SW 1271 (cell line): ENCODE measurements at regions not wholly inside any gene's neighbourhood (a gene's known extent, or its start where the extent isn't known, plus 50 kb on each side); places are given as distances from the start of the nearest gene placed in this dataset.
"Not testable (repeated sequence)": the region's sequence is repeated elsewhere in the genome, so short reads cannot be mapped to it uniquely, and the experiment has no call there.

ENCODE experiments used
- DNase-seq, 2 experiments: peaks; one replicate each; lab custom pipeline; 2025; lab: John Stamatoyannopoulos, UW

DNA sequence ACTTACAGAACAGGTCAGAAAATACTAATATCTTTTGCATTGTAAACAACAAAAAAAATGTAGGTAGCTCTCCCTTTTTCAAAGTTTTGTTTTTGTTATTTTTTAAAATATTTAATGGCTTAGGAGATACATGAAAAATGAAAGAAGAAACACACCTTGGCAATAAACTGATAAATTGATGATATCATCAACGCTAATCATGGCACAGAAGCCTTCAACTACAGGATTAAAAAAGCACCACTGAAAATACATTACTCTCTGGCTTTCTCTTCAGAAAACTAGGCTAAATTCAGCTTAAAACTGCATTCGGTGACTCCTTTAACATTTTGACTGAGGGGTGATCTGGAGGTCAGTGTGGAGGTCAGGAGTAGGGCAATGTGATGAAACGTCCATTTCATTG, 1018.8 kb upstream of the FANCL start:
- DNase-seq: no peak

- no peak for DNase-seq
Measured at GRCh38 chr2:59256290-59256689, 1015.2 kb upstream of the FANCL start.

- no peak for DNase-seq
Measured at GRCh38 chr2:59254279-59254678, 1013.2 kb upstream of the FANCL start.

DNA sequence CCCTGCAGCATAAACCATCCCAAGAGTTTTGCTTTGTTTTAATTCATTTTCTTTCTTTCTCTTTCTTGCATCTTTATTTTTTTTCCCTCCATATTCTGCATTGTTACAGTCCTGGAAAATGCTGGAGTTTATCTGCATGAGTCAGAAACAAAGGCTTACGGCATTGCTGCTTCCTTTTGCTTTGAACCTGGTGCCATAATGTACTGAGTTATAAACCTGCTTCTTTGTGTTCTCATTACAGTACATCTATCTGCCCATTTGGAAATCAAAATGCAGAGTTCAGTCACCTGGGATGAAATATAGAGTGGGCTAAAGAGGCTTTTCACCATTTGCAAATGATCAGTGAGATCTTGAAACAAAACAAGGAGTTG, 1009.2 kb upstream of the FANCL start:
- DNase-seq: no peak

DNA sequence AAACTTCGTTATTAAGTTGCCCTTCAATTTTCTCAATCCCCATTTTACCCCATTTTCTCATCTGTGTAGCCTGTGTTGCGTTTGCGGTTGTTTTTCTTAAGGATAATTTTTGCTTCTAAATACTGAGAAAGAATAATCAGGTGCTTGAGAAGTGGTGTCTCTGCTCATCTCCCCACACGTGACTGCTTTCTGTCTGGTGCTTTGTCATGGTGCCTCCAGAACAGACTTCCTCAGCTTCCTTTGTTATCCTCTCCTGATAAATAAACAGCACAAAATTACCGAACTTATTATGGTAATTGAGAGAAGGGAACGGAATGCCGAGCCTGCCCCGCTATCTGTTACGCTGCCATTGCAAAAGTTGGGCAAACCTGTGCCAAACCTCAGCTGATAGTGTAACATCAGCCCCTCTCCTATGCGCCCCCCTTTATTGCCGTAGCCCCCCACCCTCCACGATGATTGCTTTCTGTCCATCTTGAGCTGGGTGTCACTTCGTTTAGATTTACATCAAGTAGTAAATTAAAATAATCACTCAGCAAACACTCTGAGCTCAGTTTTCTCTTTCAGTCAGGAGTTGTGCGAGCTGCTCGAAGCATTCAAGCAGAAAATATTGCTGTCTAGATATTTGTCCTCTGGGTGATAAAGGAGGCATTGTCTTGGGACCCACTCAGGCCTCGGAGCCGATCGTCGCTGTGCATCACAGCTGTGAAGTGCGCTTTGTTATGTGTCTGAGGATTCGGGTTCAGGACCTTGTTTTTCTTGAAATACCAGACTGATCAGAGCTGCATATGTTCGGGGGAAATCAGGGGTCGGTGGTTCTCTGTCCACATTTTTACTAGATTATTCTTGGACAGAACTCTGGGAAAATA, 1008.5 kb upstream of the FANCL start:
- DNase-seq: no peak

GRCh38 chr2:59239146-59239545, 998.0 kb upstream of the FANCL start:
- DNase-seq: no peak

- DNase-seq: no peak
Measured at GRCh38 chr2:59237311-59237710, 996.2 kb upstream of the FANCL start.

DNA sequence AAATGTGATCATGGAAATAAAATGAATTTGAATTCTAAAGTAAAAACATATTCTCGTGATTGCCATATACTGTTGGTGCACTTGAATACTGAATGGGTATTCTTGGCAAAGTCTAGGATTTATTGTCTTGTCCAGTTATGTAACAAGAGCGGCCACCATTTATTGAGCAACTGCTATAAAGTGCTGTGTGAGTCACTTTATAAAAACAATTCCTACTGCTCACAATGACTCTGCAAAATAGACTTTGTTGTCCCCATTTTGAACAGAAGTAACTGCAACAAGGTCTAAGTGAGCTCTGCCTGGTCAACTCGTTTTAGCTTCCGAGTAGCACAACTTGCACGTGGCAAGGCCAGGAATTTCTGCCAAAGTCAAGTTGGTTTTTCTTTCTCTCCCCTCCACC, 995.6 kb upstream of the FANCL start:
- DNase-seq: no peak

- no peak for DNase-seq
Measured at GRCh38 chr2:59233920-59234319, 992.8 kb upstream of the FANCL start.

- DNase-seq: no peak
Measured at GRCh38 chr2:59233448-59233847, 992.3 kb upstream of the FANCL start.

DNA sequence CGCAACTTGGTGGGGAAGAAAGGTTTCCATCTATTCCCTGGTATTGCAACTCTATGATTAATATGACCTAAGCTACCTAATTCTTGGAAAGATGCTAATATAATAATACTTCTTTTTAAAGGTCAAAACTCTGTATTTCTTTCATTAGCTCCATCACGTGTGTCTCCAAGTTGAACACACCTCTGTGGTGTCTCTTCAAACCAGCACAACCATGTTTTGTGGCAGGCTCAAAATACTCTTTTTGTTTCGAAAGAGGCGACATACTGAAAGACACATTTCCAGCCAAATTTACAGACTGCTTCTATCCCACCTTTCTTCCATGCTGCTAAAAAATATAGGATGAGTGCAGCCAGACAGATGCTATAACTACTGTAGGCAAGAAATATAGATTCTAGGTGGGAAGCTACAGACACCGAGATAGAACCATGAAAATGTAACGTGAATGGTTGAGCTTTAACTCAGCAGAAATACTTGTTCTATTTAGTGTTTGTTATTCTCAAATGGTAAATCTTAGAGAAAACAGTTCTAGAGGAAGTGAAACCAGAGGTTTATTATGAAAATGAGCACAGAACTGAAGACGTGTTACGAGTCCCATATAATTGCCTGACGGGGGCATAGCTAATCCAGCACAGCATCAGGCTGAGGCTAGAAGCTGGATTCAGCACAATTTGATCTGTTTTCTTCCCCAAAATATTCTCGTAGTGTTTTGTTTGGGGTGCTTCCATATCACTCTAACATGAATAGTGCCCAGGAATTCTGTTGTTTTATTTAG, 991.5 kb upstream of the FANCL start:
- no peak for DNase-seq

DNA sequence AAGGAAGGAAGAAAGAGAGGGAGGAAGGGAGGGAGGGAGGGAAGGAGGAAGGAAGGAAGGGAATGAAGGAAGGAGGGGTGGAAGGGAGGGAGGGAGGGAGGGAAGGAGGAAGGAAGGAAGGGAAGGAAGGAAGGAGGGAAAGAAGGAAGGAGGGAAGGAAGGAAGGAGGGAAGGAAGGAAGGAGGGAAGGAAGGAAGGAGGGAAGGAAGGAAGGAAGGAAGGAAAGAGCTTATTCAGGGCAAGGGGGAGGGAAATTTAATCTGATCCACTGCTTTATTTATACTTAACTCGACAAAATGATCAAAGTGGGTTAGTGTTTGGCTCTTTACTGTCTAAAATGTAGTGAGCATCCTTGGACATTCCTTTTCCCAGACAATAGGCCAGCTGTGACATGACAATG, 985.2 kb upstream of the FANCL start:
- not testable (repeated sequence) for DNase-seq

DNA sequence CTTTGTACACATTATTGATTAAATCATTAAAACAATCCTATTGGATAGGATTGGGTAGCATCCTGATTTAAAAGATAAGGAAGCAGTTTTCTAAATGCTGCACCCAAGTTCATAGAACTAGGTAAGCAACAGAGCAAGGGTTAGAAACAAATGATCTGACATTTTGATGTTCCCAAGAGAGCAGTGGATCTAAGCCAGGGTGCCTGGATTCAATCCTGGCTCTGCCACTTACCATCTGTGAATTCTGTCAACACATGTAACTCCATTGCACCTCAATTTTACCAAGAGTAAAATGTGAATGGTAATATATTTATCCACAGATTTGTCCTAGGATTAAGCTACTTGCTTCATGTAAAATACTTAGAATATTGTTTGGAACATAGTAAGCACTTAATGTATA, 982.6 kb upstream of the FANCL start:
- no peak for DNase-seq

- DNase-seq: no peak
Measured at GRCh38 chr2:59217360-59217759, 976.2 kb upstream of the FANCL start.

- no peak for DNase-seq
Measured at GRCh38 chr2:59206361-59206760, 965.2 kb upstream of the FANCL start.

- no peak for DNase-seq
Measured at GRCh38 chr2:59204040-59204439, 962.9 kb upstream of the FANCL start.

DNA sequence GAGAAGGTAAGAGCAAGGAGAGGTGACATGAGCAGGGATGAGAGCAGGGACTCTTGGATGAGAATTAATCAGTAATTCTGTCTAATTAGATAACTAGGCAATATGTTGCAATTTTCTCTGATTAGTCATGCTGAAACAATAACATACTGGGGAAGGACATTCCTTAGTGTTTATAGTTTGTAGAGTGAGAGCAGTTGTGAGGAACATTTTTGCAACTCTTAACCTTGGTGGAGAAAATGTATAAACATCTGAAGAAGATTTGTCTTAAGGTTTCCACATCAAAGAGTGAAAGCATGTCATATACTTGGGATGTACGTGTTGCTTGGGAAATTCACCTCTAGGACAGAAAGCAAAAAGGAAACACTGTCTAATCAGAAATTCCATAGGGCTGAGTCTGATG, 955.4 kb upstream of the FANCL start:
- no peak for DNase-seq

DNA sequence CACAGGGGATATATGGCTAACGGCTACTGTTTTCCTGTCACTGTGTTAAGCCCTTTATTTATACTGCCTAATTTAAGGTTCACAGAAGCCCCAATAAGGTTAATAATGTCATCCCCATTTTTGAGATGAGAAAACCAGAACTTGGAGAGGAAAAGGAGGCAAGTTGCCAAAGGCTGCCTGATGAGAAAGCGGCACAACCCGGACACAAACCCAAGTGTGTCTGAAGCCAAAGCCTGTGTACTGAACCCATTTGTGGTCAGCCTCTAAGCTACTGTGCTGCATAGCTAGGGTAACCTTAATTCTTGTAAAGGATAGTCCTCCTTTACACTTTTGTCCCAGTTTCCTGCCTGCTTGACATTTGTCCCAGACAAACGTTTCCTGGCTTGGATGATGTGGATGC, 954.7 kb upstream of the FANCL start:
- DNase-seq: no peak

- DNase-seq: no peak
Measured at GRCh38 chr2:59191781-59192180, 950.7 kb upstream of the FANCL start.

- DNase-seq: no peak
Measured at GRCh38 chr2:59190518-59190917, 949.4 kb upstream of the FANCL start.

GRCh38 chr2:59184276-59185020, 943.3 kb upstream of the FANCL start:
- DNase-seq: no peak

GRCh38 chr2:59183070-59183469, 941.9 kb upstream of the FANCL start:
- no peak for DNase-seq

DNA sequence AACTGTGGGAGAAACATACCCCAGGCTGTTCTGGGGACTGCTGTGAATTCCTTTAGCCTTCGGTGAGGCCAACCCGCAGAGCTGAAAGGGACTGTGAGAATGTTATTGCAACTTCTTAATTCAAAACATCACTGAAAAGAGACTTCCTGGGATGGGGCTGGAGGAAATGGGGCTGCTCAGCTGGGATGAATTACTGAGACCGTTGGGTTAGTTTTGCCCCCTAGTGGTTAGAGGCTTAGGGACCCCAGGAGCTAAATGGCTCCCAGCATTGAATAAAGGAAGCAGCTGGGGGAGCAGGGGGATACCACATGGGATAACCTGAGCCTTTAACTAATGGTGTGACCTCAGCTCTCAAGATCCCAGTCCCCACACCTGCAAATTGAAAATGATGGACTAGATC, 941.1 kb upstream of the FANCL start:
- no peak for DNase-seq
